Trophoblast cell (in vitro differentiated cells and primary cell): ENCODE measurements at regions not wholly inside any gene's neighbourhood (a gene's known extent, or its start where the extent isn't known, plus 50 kb on each side); places are given as distances from the start of the nearest gene placed in this dataset.

ENCODE experiments used
- DNase-seq, 2 donors: peaks; one replicate each; pipeline ENCODE4 v3.0.0-alpha.2; 2016
- H2AFZ ChIP-seq: 2 replicates; pipeline ENCODE4 v1.6.1; 2013; ENCODE audit warnings: low read length, moderate library complexity, mild to moderate bottlenecking; ENCODE audit not compliant: insufficient read depth, poor library complexity
- H2AK5ac ChIP-seq: 2 replicates; pipeline ENCODE4 v1.6.1; 2013; ENCODE audit warnings: mild to moderate bottlenecking, low read length
- H2BK120ac ChIP-seq: 2 replicates; pipeline ENCODE4 v1.6.1; 2013; ENCODE audit warnings: low read length, mild to moderate bottlenecking, moderate library complexity; ENCODE audit not compliant: insufficient read depth, poor library complexity
- H2BK12ac ChIP-seq: 2 replicates; pipeline ENCODE4 v1.6.1; 2013; ENCODE audit warnings: mild to moderate bottlenecking, low read length, moderate library complexity
- H2BK5ac ChIP-seq: 2 replicates; pipeline ENCODE4 v1.6.1; 2013; ENCODE audit warnings: low read length, low read depth, moderate library complexity, mild to moderate bottlenecking; ENCODE audit not compliant: poor library complexity
- H3K14ac ChIP-seq: 2 replicates; pipeline ENCODE4 v1.6.1; 2013; ENCODE audit warnings: mild to moderate bottlenecking, low read length
- H3K18ac ChIP-seq: 2 replicates; pipeline ENCODE4 v1.6.1; 2013; ENCODE audit warnings: mild to moderate bottlenecking, low read length
- H3K23ac ChIP-seq: 2 replicates; pipeline ENCODE4 v1.6.1; 2013; ENCODE audit warnings: low read length
- H3K27ac ChIP-seq: 2 replicates; pipeline ENCODE4 v1.5.1; 2013; ENCODE audit warnings: low read depth, mild to moderate bottlenecking, inconsistent platforms, low read length, moderate library complexity
- H3K27me3 ChIP-seq: 2 replicates; pipeline ENCODE4 v1.6.1; 2013; ENCODE audit warnings: inconsistent platforms, mild to moderate bottlenecking, low read length, moderate library complexity; ENCODE audit not compliant: insufficient read depth
- H3K36me3 ChIP-seq, 2 experiments: 1 replicate in 1 of 2; 2 replicates in 1 of 2; pipeline ENCODE4 v1.6.1; 2013; ENCODE audit warnings: low read length in 2 of 2, mild to moderate bottlenecking in 2 of 2, moderate library complexity in 1 of 2; ENCODE audit not compliant: insufficient read depth in 2 of 2, control insufficient read depth in 1 of 2
- H3K4ac ChIP-seq: 2 replicates; pipeline ENCODE4 v1.6.1; 2013; ENCODE audit warnings: low read depth, mild to moderate bottlenecking, low read length, moderate library complexity
- H3K4me1 ChIP-seq, 2 experiments: 1 replicate in 1 of 2; 2 replicates in 1 of 2; pipeline ENCODE4 v1.6.1; 2013; ENCODE audit warnings: low read length in 2 of 2, mild to moderate bottlenecking in 2 of 2, moderate library complexity in 1 of 2; ENCODE audit not compliant: insufficient read depth in 2 of 2, control insufficient read depth in 1 of 2
- H3K4me2 ChIP-seq: 2 replicates; pipeline ENCODE4 v1.6.1; 2013; ENCODE audit warnings: inconsistent platforms, mild to moderate bottlenecking, low read length, moderate library complexity
- H3K4me3 ChIP-seq: 2 replicates; pipeline ENCODE4 v1.5.1; 2013; ENCODE audit warnings: mild to moderate bottlenecking, low read depth, low read length, inconsistent platforms
- H3K79me1 ChIP-seq: one replicate; pipeline ENCODE4 v1.6.1; 2013; ENCODE audit warnings: low read length
- H3K79me2 ChIP-seq: 2 replicates; pipeline ENCODE4 v1.6.1; 2013; ENCODE audit warnings: low read length, mild to moderate bottlenecking; ENCODE audit not compliant: control insufficient read depth, insufficient read depth, poor library complexity
- H3K9ac ChIP-seq: 2 replicates; pipeline ENCODE4 v1.6.1; 2013; ENCODE audit warnings: mild to moderate bottlenecking, low read length
- H3K9me3 ChIP-seq: 2 replicates; pipeline ENCODE4 v1.6.1; 2013; ENCODE audit warnings: low read depth, mild to moderate bottlenecking, control low read depth, inconsistent platforms, low read length; ENCODE audit not compliant: insufficient read depth
- H4K12ac ChIP-seq: 2 replicates; pipeline ENCODE4 v1.6.1; 2013; ENCODE audit warnings: low read depth, mild to moderate bottlenecking, low read length, moderate library complexity
- H4K8ac ChIP-seq: 2 replicates; pipeline ENCODE4 v1.6.1; 2013; ENCODE audit warnings: low read depth, mild to moderate bottlenecking, low read length, moderate library complexity
- H4K91ac ChIP-seq: one replicate; pipeline ENCODE4 v1.6.1; 2013; ENCODE audit warnings: low read depth, mild to moderate bottlenecking, low read length, moderate library complexity
- WGBS: extraction: QIAGEN DNeasy Blood & Tissue Kit; methylation state at CpG from one replicate; pipeline ENCODE4 v1.1.7; 2013; ENCODE audit warnings: missing lambda C conversion rate; ENCODE audit not compliant: insufficient read length, insufficient coverage; ENCODE audit errors: extremely low coverage; 5-methylcytosine and 5-hydroxymethylcytosine counted together

- no peak overlapping the region for H2AFZ ChIP-seq
- H4K91ac ChIP-seq, result no peak overlapping the region
- H3K9ac ChIP-seq, result no peak overlapping the region
- DNase-seq, result no peak
- no peak overlapping the region for H3K14ac ChIP-seq
- no peak overlapping the region for H2BK12ac ChIP-seq
- WGBS, result no CpG with 5 or more reads among the region's 8 CpGs
- H3K4me2 ChIP-seq, result no peak overlapping the region
- no peaks in the 10 kb centered on the region for H3K79me1 ChIP-seq
- H3K79me2 ChIP-seq, result no peaks in the 10 kb centered on the region
- H3K4me1 ChIP-seq, result peaks cover 0 to under 1% of the 10 kb centered on the region in 2 experiments
- H2BK5ac ChIP-seq, result no peak overlapping the region
- no peak overlapping the region for H2AK5ac ChIP-seq
- H3K27me3 ChIP-seq, result no peaks in the 10 kb centered on the region
- peaks cover 4% of the 10 kb centered on the region for H3K9me3 ChIP-seq
- H3K4ac ChIP-seq, result no peak overlapping the region
- H3K23ac ChIP-seq, result no peak overlapping the region
- no peak overlapping the region for H2BK120ac ChIP-seq
- no peak overlapping the region for H3K27ac ChIP-seq
- H3K4me3 ChIP-seq, result no peak overlapping the region
- no peak overlapping the region for H4K8ac ChIP-seq
- H3K18ac ChIP-seq, result no peak overlapping the region
- no peaks in the 10 kb centered on the region for H3K36me3 ChIP-seq
- H4K12ac ChIP-seq, result no peak overlapping the region
Measured at GRCh38 chr11:69393865-69394233, 87.6 kb upstream of the LINC01488 start.

- Histone ChIP-seq H2AK5ac (no peak overlapping the region), H3K18ac (no peak overlapping the region), H3K79me1 (no peaks in the 10 kb centered on the region), H4K8ac (no peak overlapping the region), H3K27ac (no peak overlapping the region), H4K12ac (no peak overlapping the region), H3K23ac (no peak overlapping the region), H3K4ac (no peak overlapping the region), H2AFZ (no peak overlapping the region), H3K79me2 (no peaks in the 10 kb centered on the region), H2BK120ac (no peak overlapping the region), H3K9ac (no peak overlapping the region), H3K36me3 (no peaks in the 10 kb centered on the region), H3K4me3 (no peak overlapping the region), H3K4me1 (peaks cover 0 to 4% of the 10 kb centered on the region in 2 experiments), H2BK5ac (no peak overlapping the region), H4K91ac (no peak overlapping the region), H2BK12ac (no peak overlapping the region), H3K27me3 (no peaks in the 10 kb centered on the region), H3K4me2 (no peak overlapping the region), H3K9me3 (peaks cover 5% of the 10 kb centered on the region), H3K14ac (no peak overlapping the region)
- DNase-seq, result no peak
- no CpG with 5 or more reads among the region's 20 CpGs for WGBS
Measured at GRCh38 chr11:69394234-69394868, 87.1 kb upstream of the LINC01488 start.

- Histone ChIP-seq H3K4ac (no peak overlapping the region), H2BK5ac (no peak overlapping the region), H3K4me1 (peaks cover 0 to 5% of the 10 kb centered on the region in 2 experiments), H3K36me3 (no peaks in the 10 kb centered on the region), H2AK5ac (no peak overlapping the region), H3K27ac (no peak overlapping the region), H2AFZ (no peak overlapping the region), H3K23ac (no peak overlapping the region), H4K8ac (no peak overlapping the region), H3K9me3 (peaks cover 8% of the 10 kb centered on the region), H4K12ac (no peak overlapping the region), H3K79me2 (no peaks in the 10 kb centered on the region), H3K4me2 (no peak overlapping the region), H4K91ac (no peak overlapping the region), H3K4me3 (no peak overlapping the region), H3K79me1 (no peaks in the 10 kb centered on the region), H3K18ac (no peak overlapping the region), H2BK12ac (no peak overlapping the region), H3K27me3 (no peaks in the 10 kb centered on the region), H3K14ac (no peak overlapping the region), H3K9ac (no peak overlapping the region), H2BK120ac (no peak overlapping the region)
- no peak for DNase-seq
- WGBS, result no CpG with 5 or more reads among the region's 7 CpGs
Measured at GRCh38 chr11:69394869-69395246, 86.6 kb upstream of the LINC01488 start.

- no peak for DNase-seq
- H3K9ac ChIP-seq, result no peak overlapping the region
- no peak overlapping the region for H3K4ac ChIP-seq
- H2AK5ac ChIP-seq, result no peak overlapping the region
- no CpG with 5 or more reads among the region's 8 CpGs for WGBS
- H3K27ac ChIP-seq, result no peak overlapping the region
- H2BK5ac ChIP-seq, result no peak overlapping the region
- no peak overlapping the region for H3K4me2 ChIP-seq
- H2BK12ac ChIP-seq, result no peak overlapping the region
- H4K8ac ChIP-seq, result no peak overlapping the region
- H3K4me1 ChIP-seq, result peaks cover 0 to 5% of the 10 kb centered on the region in 2 experiments
- no peak overlapping the region for H3K14ac ChIP-seq
- no peak overlapping the region for H2BK120ac ChIP-seq
- H3K4me3 ChIP-seq, result no peak overlapping the region
- H4K12ac ChIP-seq, result no peak overlapping the region
- H3K18ac ChIP-seq, result no peak overlapping the region
- no peak overlapping the region for H2AFZ ChIP-seq
- H3K9me3 ChIP-seq, result peaks cover 8% of the 10 kb centered on the region
- no peaks in the 10 kb centered on the region for H3K27me3 ChIP-seq
- no peaks in the 10 kb centered on the region for H3K36me3 ChIP-seq
- H4K91ac ChIP-seq, result no peak overlapping the region
- no peaks in the 10 kb centered on the region for H3K79me2 ChIP-seq
- H3K23ac ChIP-seq, result no peak overlapping the region
- H3K79me1 ChIP-seq, result no peaks in the 10 kb centered on the region
Measured at GRCh38 chr11:69395287-69395686, 86.2 kb upstream of the LINC01488 start.
